HepG2 (cell line): ENCODE measurements at regions not wholly inside any gene's neighbourhood (a gene's known extent, or its start where the extent isn't known, plus 50 kb on each side); places are given as distances from the start of the nearest gene placed in this dataset.

Experiments
- ATAC-seq: fragments of 200-7000 bp; cut with Tn5 transposase; 3 replicates; pipeline ENCODE4 v1.9.1; 2020; ENCODE audit warnings: mild to moderate bottlenecking, moderate library complexity
- BruUV-seq: library from RNA; stranded (reverse); fragments of 400-500 nt; replicated peaks from 2 replicates; lab custom pipeline; 2021; lab: Mats Ljungman, UMichigan
- CTCF ChIA-PET: fragments of 300-600 bp; formaldehyde crosslinking; extraction: SDS; loops from one replicate; lab custom pipeline; 2021; ENCODE audit warnings: low total read pairs, inconsistent platforms, low intra/inter-chr PET ratio; lab: Yijun Ruan, JAX
- POLR2A ChIA-PET: fragments of 350-600 bp; sonication (Branson Sonifier 250); formaldehyde crosslinking; loops from one replicate; lab custom pipeline; 2020; ENCODE audit warnings: antibody characterized with exemption, inconsistent platforms; lab: Yijun Ruan, JAX
- DNase-seq: peaks from one replicate; pipeline ENCODE4 v3.0.0-alpha.2; 2015; ENCODE audit warnings: low spot score
- FAIRE-seq: peaks from 3 replicates; lab custom pipeline; 2011; peaks lifted over from hg19 to GRCh38; lab: Jason Lieb, UNC
- H2AFZ ChIP-seq: one replicate; pipeline ENCODE4 v1.6.1; 2011; ENCODE audit warnings: low read length, inconsistent platforms
- H3K27ac ChIP-seq: fragments of 300-600 bp; 3 replicates; pipeline ENCODE4 v1.8.0; 2011; ENCODE audit warnings: mixed run types, mild to moderate bottlenecking, mixed read lengths, low read length, inconsistent platforms; ENCODE audit not compliant: insufficient read depth; ENCODE audit errors: extremely low read length
- H3K27me3 ChIP-seq, 2 experiments: fragments of 200-600 bp in 1 of 2; 2 replicates in 1 of 2; 3 replicates in 1 of 2; pipeline versions ENCODE4 v1.6.0 to v1.8.0; 2011; ENCODE audit warnings: low read length in 2 of 2, mild to moderate bottlenecking in 2 of 2, moderate library complexity in 2 of 2, inconsistent platforms in 1 of 2; ENCODE audit not compliant: insufficient read depth in 2 of 2, control insufficient read depth in 1 of 2
- H3K36me3 ChIP-seq, 2 experiments: fragments of 200-600 bp in 1 of 2; replicated peaks in 1 of 2; 2 replicates in 1 of 2; 3 replicates in 1 of 2; pipeline versions ENCODE4 v1.5.1 to v1.8.0; 2011; ENCODE audit warnings: low read length in 2 of 2, inconsistent platforms in 1 of 2; ENCODE audit not compliant: insufficient read depth in 2 of 2, control insufficient read depth in 1 of 2
- H3K4me1 ChIP-seq: 2 replicates; pipeline ENCODE4 v1.5.1; 2012; ENCODE audit warnings: low read length, inconsistent platforms; ENCODE audit not compliant: insufficient read depth
- H3K4me2 ChIP-seq: 2 replicates; pipeline ENCODE4 v1.6.0; 2011; ENCODE audit warnings: low read depth, low read length, inconsistent platforms
- H3K4me3 ChIP-seq, 3 experiments: fragments of 200-600 bp in 1 of 3; sonication (generic), shearing (Covaris generic) in 1 of 3; replicated peaks in 1 of 3; 2 replicates each; pipeline ENCODE4 v1.5.1; 2011 to 2016; ENCODE audit warnings: low read length in 3 of 3, inconsistent platforms in 2 of 3, low read depth in 2 of 3, mild to moderate bottlenecking in 2 of 3, control low read depth in 1 of 3, mixed read lengths in 1 of 3; ENCODE audit not compliant: insufficient read depth in 1 of 3
- H3K79me2 ChIP-seq: one replicate; pipeline ENCODE4 v1.6.1; 2011; ENCODE audit warnings: low read length, inconsistent platforms; ENCODE audit not compliant: insufficient read depth
- H3K9ac ChIP-seq: 2 replicates; pipeline ENCODE4 v1.6.0; 2011; ENCODE audit warnings: mild to moderate bottlenecking, low read depth, low read length, inconsistent platforms; ENCODE audit not compliant: insufficient read depth
- H3K9me3 ChIP-seq: 2 replicates; pipeline ENCODE4 v1.5.1; 2012; ENCODE audit warnings: mild to moderate bottlenecking, low read length
- H4K20me1 ChIP-seq: 2 replicates; pipeline ENCODE4 v1.6.0; 2011; ENCODE audit warnings: inconsistent platforms, mild to moderate bottlenecking, low read length, moderate library complexity; ENCODE audit not compliant: insufficient read depth
- ASH2L ChIP-seq: fragments of 300-600, 200-600 bp; sonication (generic); IDR thresholded peaks from 2 replicates; pipeline ENCODE4 v1.7.0; 2017; ENCODE audit warnings: low read depth, mild to moderate bottlenecking, moderate library complexity, mixed read lengths, low read length; ENCODE audit not compliant: insufficient read length
- CREB1 ChIP-seq, 2 experiments: fragments of 450-650 bp in 1 of 2; IDR thresholded peaks; 2 replicates each; pipeline ENCODE4 v1.6.1; 2016 to 2017; ENCODE audit warnings: control low read depth in 1 of 2, mild to moderate bottlenecking in 1 of 2, missing compliant biosample characterization in 1 of 2, missing genetic modification characterization in 1 of 2
- EED ChIP-seq: sonication (generic); formaldehyde crosslinking; IDR thresholded peaks from 2 replicates; pipeline ENCODE4 v1.5.0; 2020; ENCODE audit warnings: mild to moderate bottlenecking, missing genetic modification reagents
- MED8 ChIP-seq: sonication (generic); formaldehyde crosslinking; IDR thresholded peaks from 2 replicates; pipeline ENCODE4 v1.8.1; 2023; ENCODE audit warnings: mild to moderate bottlenecking, missing genetic modification reagents; ENCODE audit not compliant: insufficient replicate concordance
- NFE2L2 ChIP-seq: fragments of 150-350 bp; IDR thresholded peaks from 2 replicates; pipeline ENCODE4 v1.6.1; 2014; ENCODE audit warnings: low read length
- PTBP1 ChIP-seq: fragments of 200-400 bp; formaldehyde crosslinking; IDR thresholded peaks from 2 replicates; pipeline ENCODE4 v1.6.1; 2018; ENCODE audit warnings: low read length, low read depth; ENCODE audit not compliant: poor library complexity, severe bottlenecking
- REL ChIP-seq: sonication (generic); formaldehyde crosslinking; conservative IDR thresholded peaks from 2 replicates; pipeline ENCODE4 v1.8.0; 2022; ENCODE audit warnings: mild to moderate bottlenecking, missing genetic modification reagents, moderate library complexity
- SYNCRIP ChIP-seq: fragments of 200-400 bp; formaldehyde crosslinking; IDR thresholded peaks from 2 replicates; pipeline ENCODE4 v1.6.1; 2018; ENCODE audit warnings: mild to moderate bottlenecking, low read depth, low read length; ENCODE audit not compliant: insufficient read depth
- TCF12 ChIP-seq, 2 experiments: fragments of 450-650 bp in 1 of 2; sonication (generic) in 1 of 2; formaldehyde crosslinking in 1 of 2; IDR thresholded peaks; 2 replicates each; pipeline versions ENCODE4 v1.6.1 to v1.8.0; 2017 to 2022; ENCODE audit warnings: antibody characterized with exemption in 1 of 2, mild to moderate bottlenecking in 1 of 2, missing genetic modification reagents in 1 of 2, moderate library complexity in 1 of 2
- U2AF2 ChIP-seq: fragments of 200-400 bp; formaldehyde crosslinking; IDR thresholded peaks from 2 replicates; pipeline ENCODE4 v1.6.1; 2017; ENCODE audit warnings: low read depth, mild to moderate bottlenecking, low read length
- ZNF335 ChIP-seq: sonication (generic); formaldehyde crosslinking; IDR thresholded peaks from 2 replicates; pipeline ENCODE4 v1.4.0; 2020; ENCODE audit warnings: missing genetic modification reagents
- ZNF451 ChIP-seq: sonication (generic); formaldehyde crosslinking; IDR thresholded peaks from 2 replicates; pipeline ENCODE4 v1.5.0; 2020; ENCODE audit warnings: mild to moderate bottlenecking, missing genetic modification reagents
- ZNF564 ChIP-seq: sonication (generic); formaldehyde crosslinking; IDR thresholded peaks from 2 replicates; pipeline ENCODE4 v1.8.1; 2023; ENCODE audit warnings: mild to moderate bottlenecking, missing genetic modification reagents
- ZNF670 ChIP-seq: sonication (generic); formaldehyde crosslinking; IDR thresholded peaks from 2 replicates; pipeline ENCODE4 v1.8.0; 2022; ENCODE audit warnings: mild to moderate bottlenecking, missing genetic modification reagents, borderline replicate concordance
- ZNF781 ChIP-seq: sonication (generic); formaldehyde crosslinking; IDR thresholded peaks from 2 replicates; pipeline ENCODE4 v1.5.1; 2020; ENCODE audit warnings: borderline replicate concordance, mild to moderate bottlenecking, missing genetic modification reagents; ENCODE audit errors: not compliant biosample characterization
- ZSCAN9 ChIP-seq: IDR thresholded peaks from 2 replicates; pipeline ENCODE4 v1.6.1; 2016; ENCODE audit warnings: borderline replicate concordance
- WGBS: methylation state at CpG from one replicate; pipeline ENCODE4 v1.1.6; 2017; ENCODE audit warnings: low lambda C conversion rate; 5-methylcytosine and 5-hydroxymethylcytosine counted together
- in situ Hi-C: cut with HindIII; loops from 2 replicates; pipeline ENCODE4 v1.10.0; 2017; ENCODE audit warnings: low pct_unique_long_range_greater_than_20kb; ENCODE audit not compliant: extremely low pct_ligation_motif_present
- intact Hi-C: fragments of 100-400 bp; cut with micrococcal nuclease; formaldehyde crosslinking; loops from one replicate; pipeline ENCODE4 v1.10.0; 2022; ENCODE audit not compliant: unreplicated experiment
- TF ChIP-seq, protein P1 (sequence below): sonication (generic); formaldehyde crosslinking; IDR thresholded peaks from 2 replicates; pipeline ENCODE4 v1.4.0; 2020; ENCODE audit warnings: mild to moderate bottlenecking, missing genetic modification reagents
- TF ChIP-seq, protein P2 (sequence below): fragments of 450-650 bp; IDR thresholded peaks from 2 replicates; pipeline ENCODE4 v1.6.1; 2017; ENCODE audit warnings: mild to moderate bottlenecking

DNA sequence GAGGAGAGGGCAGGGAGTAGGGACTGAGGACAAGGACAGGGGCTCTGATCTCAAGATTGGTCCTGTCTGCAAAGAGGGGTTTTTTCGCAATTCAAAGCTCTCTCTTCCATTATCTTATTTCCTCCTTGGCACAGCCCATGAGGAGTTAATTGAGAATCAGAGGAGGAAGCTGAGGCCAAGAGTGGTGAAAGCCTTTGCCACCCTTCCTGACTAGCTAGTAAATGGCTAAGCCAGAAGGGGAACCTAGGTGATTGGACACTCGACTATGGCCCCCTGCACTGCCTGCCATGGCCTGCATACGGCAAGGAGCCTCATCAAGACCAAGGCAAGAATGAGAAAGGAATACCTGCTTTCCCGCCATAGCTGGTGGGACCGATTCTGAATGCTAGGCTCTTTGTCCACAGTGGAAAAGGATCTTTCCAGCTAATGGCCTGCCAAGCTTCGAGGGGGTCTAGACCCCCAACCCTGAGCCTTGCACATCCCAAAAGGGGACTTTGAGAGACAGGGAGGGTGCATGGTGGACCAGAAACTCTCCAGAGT, 237.9 kb downstream of the HAUS1 start:
- Histone ChIP-seq H3K9ac (no peak overlapping the region), H3K4me2 (no peak overlapping the region), H3K27ac (no peak overlapping the region), H3K36me3 (no peaks in the 10 kb centered on the region), H3K9me3 (no peaks in the 10 kb centered on the region), H3K4me3 (no peak overlapping the region), H2AFZ (no peak overlapping the region), H3K4me1 (no peaks in the 10 kb centered on the region), H3K79me2 (no peaks in the 10 kb centered on the region), H4K20me1 (no peaks in the 10 kb centered on the region), H3K27me3 (peaks cover 5 to 53% of the 10 kb centered on the region in 2 experiments)
- intact Hi-C loops, result no loop called here
- BruUV-seq, result no TSS peak
- 15% methylated on average over 6 of the region's 6 CpGs for WGBS
- in situ Hi-C loops, result no loop called here
- ATAC-seq (no peak), DNase-seq (no peak), FAIRE-seq (no peak)
- ChIA-PET POLR2A (no interaction called here), CTCF (no interaction called here)
- no peak for TF ChIP-seq U2AF2
- TF ChIP-seq, protein P1, sequence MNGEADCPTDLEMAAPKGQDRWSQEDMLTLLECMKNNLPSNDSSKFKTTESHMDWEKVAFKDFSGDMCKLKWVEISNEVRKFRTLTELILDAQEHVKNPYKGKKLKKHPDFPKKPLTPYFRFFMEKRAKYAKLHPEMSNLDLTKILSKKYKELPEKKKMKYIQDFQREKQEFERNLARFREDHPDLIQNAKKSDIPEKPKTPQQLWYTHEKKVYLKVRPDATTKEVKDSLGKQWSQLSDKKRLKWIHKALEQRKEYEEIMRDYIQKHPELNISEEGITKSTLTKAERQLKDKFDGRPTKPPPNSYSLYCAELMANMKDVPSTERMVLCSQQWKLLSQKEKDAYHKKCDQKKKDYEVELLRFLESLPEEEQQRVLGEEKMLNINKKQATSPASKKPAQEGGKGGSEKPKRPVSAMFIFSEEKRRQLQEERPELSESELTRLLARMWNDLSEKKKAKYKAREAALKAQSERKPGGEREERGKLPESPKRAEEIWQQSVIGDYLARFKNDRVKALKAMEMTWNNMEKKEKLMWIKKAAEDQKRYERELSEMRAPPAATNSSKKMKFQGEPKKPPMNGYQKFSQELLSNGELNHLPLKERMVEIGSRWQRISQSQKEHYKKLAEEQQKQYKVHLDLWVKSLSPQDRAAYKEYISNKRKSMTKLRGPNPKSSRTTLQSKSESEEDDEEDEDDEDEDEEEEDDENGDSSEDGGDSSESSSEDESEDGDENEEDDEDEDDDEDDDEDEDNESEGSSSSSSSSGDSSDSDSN (CRISPR knock-in tag), result no peak
- TF ChIP-seq ZNF451 (CRISPR knock-in tag), result no peak
- no peak for TF ChIP-seq MED8 (CRISPR knock-in tag)
- TF ChIP-seq CREB1 (IDR thresholded peaks at IDR 0.05), result no peak
- no peak for TF ChIP-seq CREB1 (CRISPR knock-in tag; IDR thresholded peaks at IDR 0.05)
- TF ChIP-seq ZNF670 (CRISPR knock-in tag), result no peak
- no peak for TF ChIP-seq SYNCRIP
- TF ChIP-seq REL (CRISPR knock-in tag), result no peak
- TF ChIP-seq EED (CRISPR knock-in tag), result no peak
- TF ChIP-seq TCF12 (IDR thresholded peaks at IDR 0.05), result no peak
- no peak for TF ChIP-seq TCF12 (CRISPR knock-in tag; IDR thresholded peaks at IDR 0.05)
- TF ChIP-seq ZNF335, result no peak
- no peak for TF ChIP-seq ASH2L
- no peak for TF ChIP-seq ZSCAN9 (CRISPR knock-in tag)
- TF ChIP-seq PTBP1, result no peak
- TF ChIP-seq ZNF781 (CRISPR knock-in tag), result no peak
- no peak for TF ChIP-seq NFE2L2
- no peak for TF ChIP-seq ZNF564 (CRISPR knock-in tag)
- TF ChIP-seq, protein P2, sequence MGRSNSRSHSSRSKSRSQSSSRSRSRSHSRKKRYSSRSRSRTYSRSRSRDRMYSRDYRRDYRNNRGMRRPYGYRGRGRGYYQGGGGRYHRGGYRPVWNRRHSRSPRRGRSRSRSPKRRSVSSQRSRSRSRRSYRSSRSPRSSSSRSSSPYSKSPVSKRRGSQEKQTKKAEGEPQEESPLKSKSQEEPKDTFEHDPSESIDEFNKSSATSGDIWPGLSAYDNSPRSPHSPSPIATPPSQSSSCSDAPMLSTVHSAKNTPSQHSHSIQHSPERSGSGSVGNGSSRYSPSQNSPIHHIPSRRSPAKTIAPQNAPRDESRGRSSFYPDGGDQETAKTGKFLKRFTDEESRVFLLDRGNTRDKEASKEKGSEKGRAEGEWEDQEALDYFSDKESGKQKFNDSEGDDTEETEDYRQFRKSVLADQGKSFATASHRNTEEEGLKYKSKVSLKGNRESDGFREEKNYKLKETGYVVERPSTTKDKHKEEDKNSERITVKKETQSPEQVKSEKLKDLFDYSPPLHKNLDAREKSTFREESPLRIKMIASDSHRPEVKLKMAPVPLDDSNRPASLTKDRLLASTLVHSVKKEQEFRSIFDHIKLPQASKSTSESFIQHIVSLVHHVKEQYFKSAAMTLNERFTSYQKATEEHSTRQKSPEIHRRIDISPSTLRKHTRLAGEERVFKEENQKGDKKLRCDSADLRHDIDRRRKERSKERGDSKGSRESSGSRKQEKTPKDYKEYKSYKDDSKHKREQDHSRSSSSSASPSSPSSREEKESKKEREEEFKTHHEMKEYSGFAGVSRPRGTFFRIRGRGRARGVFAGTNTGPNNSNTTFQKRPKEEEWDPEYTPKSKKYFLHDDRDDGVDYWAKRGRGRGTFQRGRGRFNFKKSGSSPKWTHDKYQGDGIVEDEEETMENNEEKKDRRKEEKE, result no peak
